Stomach (tissue), 4 donors: ENCODE measurements at regions not wholly inside any gene's neighbourhood (a gene's known extent, or its start where the extent isn't known, plus 50 kb on each side); places are given as distances from the start of the nearest gene placed in this dataset.

Experiments used
- CTCF ChIP-seq, 7 experiments: fragments of 450-650 bp in 4 of 7; fragments of 200-600 bp in 3 of 7; sonication (generic) in 3 of 7; IDR thresholded peaks; one replicate each; pipeline ENCODE4 v1.5.1; 2016 to 2019; ENCODE audit warnings: antibody characterized with exemption in 7 of 7, control low read depth in 2 of 7, mild to moderate bottlenecking in 1 of 7
- POLR2AphosphoS5 ChIP-seq, 3 donors: sonication (generic); formaldehyde crosslinking; IDR thresholded peaks; one replicate each; pipeline ENCODE4 v1.6.1; 2016; ENCODE audit warnings: antibody characterized with exemption in 3 of 3

GRCh38 chr6:98295515-98296175, 538.7 kb upstream of the POU3F2 start:
- no peak for TF ChIP-seq CTCF (IDR thresholded peaks at IDR 0.05)
- TF ChIP-seq POLR2AphosphoS5 (IDR thresholded peaks at IDR 0.05): no peak
